ENCODE measurements at regions not wholly inside any gene's neighbourhood (a gene's known extent, or its start where the extent isn't known, plus 50 kb on each side); places are given as distances from the start of the nearest gene placed in this dataset.

- no peak for DNase-seq
These were observed 513.6 kb upstream of the LRRTM4 start for GRCh38 chr2:78035804-78036203.

- DNase-seq, result no peak
These were observed 529.3 kb upstream of the LRRTM4 start for GRCh38 chr2:78051480-78051879.

GRCh38 chr2:78056976-78057375, 534.8 kb upstream of the LRRTM4 start:
- DNase-seq, result no peak

GRCh38 chr2:78061301-78061700, 539.1 kb upstream of the LRRTM4 start:
- no peak for DNase-seq

GRCh38 chr2:78061732-78062131, 539.6 kb upstream of the LRRTM4 start:
- DNase-seq, result no peak

- DNase-seq, result no peak
These were observed 541.3 kb upstream of the LRRTM4 start for GRCh38 chr2:78063246-78064020.

GRCh38 chr2:78065366-78065765, 543.2 kb upstream of the LRRTM4 start:
- DNase-seq, result no peak

- DNase-seq, result no peak
These were observed 546.6 kb upstream of the LRRTM4 start for GRCh38 chr2:78068808-78069207.

GRCh38 chr2:78070693-78071092, 548.5 kb upstream of the LRRTM4 start:
- no peak for DNase-seq

- DNase-seq, result no peak
These were observed 555.5 kb upstream of the LRRTM4 start for GRCh38 chr2:78077633-78078032.

GRCh38 chr2:78082555-78082954, 560.4 kb upstream of the LRRTM4 start:
- DNase-seq, result no peak

- DNase-seq, result no peak
These were observed 571.3 kb upstream of the LRRTM4 start for GRCh38 chr2:78093436-78093835.

- DNase-seq, result no peak
These were observed 587.1 kb upstream of the LRRTM4 start for GRCh38 chr2:78109272-78109671.

- DNase-seq, result no peak
These were observed 593.1 kb upstream of the LRRTM4 start for GRCh38 chr2:78115291-78115690.

- no peak for DNase-seq
These were observed 595.9 kb upstream of the LRRTM4 start for GRCh38 chr2:78118037-78118436.

- DNase-seq, result no peak
These were observed 598.1 kb upstream of the LRRTM4 start for GRCh38 chr2:78120275-78120674.

GRCh38 chr2:78125042-78125441, 602.9 kb upstream of the LRRTM4 start:
- no peak for DNase-seq

- no peak for DNase-seq
These were observed 605.2 kb upstream of the LRRTM4 start for GRCh38 chr2:78127424-78127823.

GRCh38 chr2:78132391-78133370, 610.5 kb upstream of the LRRTM4 start:
- no peak for DNase-seq

- no peak for DNase-seq
These were observed 623.3 kb upstream of the LRRTM4 start for GRCh38 chr2:78145395-78145996.

GRCh38 chr2:78145997-78146722, 624.0 kb upstream of the LRRTM4 start:
- no peak for DNase-seq

GRCh38 chr2:78147466-78147865, 625.3 kb upstream of the LRRTM4 start:
- DNase-seq, result no peak

- no peak for DNase-seq
These were observed 632.4 kb upstream of the LRRTM4 start for GRCh38 chr2:78154586-78154985.

All from NCI-H526 treated with DMSO at 0.1 percent for 48 hours (cell line).